ENCODE measurements at regions not wholly inside any gene's neighbourhood (a gene's known extent, or its start where the extent isn't known, plus 50 kb on each side); places are given as distances from the start of the nearest gene placed in this dataset.

DNA sequence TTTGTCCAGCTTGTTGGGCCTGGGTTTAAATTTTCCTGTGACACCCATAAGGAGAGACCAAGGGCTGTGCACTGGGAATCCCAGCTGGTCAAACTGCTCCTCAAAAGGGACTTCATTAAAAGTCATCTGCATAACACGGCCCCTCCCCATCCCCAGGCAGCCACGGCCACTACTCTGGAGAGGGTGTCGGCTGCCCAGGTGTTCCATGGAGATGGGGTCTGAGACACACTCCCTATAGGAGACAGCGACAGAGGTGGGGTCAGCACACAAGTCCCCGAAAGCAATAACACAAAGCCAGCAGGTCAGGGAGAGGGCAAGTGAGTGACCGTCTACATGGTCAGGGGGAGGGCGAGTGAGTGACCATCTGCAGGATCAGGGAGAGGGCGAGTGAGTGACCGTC, 75.6 kb upstream of the BCL11B start:
- no peak overlapping the region for H3K27ac ChIP-seq (ENCODE audit: low read depth, low read length)
- H3K27me3 ChIP-seq (ENCODE audit: control insufficient read depth in 3 of 3, insufficient read depth in 3 of 3, low read length in 3 of 3): peaks cover 4 to 12% (median 7%) of the 10 kb centered on the region in 3 donors
- no peaks in the 10 kb centered on the region for H3K9me3 ChIP-seq (ENCODE audit: control insufficient read depth in 3 of 3, low read length in 3 of 3)
- peaks cover 0 to 2% (median 0%) of the 10 kb centered on the region in 3 donors for H3K4me1 ChIP-seq (ENCODE audit: control insufficient read depth in 3 of 3, insufficient read depth in 3 of 3, low read length in 3 of 3)
- H3K4me3 ChIP-seq (ENCODE audit: low read length in 3 of 3): no peak overlapping the region
- H3K9ac ChIP-seq (ENCODE audit: low read depth in 1 of 3, low read length in 3 of 3): no peak overlapping the region
- H3K36me3 ChIP-seq (ENCODE audit: control insufficient read depth in 3 of 3, insufficient read depth in 3 of 3, low read length in 3 of 3): no peaks in the 10 kb centered on the region

DNA sequence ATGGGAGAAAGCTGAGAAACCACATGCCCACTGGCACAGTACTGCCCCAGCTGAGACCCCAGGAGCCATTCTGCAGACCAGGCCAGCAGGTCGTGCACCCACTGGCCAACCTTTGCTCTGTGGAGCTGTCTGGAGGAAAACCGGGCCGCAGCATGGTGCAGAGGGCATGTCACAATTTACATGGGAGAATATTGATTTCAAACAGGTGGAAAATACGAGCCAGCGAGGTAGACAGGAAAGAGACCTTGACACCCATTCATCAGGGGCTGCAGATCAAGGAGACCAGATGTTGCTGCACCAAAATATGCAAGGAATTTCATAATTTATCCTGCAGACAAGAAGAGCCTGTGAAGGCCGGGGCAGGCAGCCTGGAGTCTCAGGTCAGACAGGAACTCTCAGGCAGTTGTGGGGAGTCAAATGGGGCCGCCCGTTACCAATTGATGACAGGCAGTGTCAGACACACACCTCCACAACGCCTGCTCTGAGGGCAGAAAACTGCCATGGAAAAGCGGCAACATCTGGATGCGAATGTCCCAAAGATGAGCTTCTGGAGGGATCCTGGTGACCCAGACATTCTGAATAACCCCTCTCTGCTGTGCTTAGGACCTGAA, 74.6 kb upstream of the BCL11B start:
- no peak overlapping the region for H3K4me3 ChIP-seq (ENCODE audit: low read length in 3 of 3)
- no peak overlapping the region for H3K9ac ChIP-seq (ENCODE audit: low read depth in 1 of 3, low read length in 3 of 3)
- no peaks in the 10 kb centered on the region for H3K36me3 ChIP-seq (ENCODE audit: control insufficient read depth in 3 of 3, insufficient read depth in 3 of 3, low read length in 3 of 3)
- no peaks in the 10 kb centered on the region for H3K9me3 ChIP-seq (ENCODE audit: control insufficient read depth in 3 of 3, low read length in 3 of 3)
- H3K4me1 ChIP-seq (ENCODE audit: control insufficient read depth in 3 of 3, insufficient read depth in 3 of 3, low read length in 3 of 3): no peaks in the 10 kb centered on the region
- peaks cover 4 to 8% (median 7%) of the 10 kb centered on the region in 3 donors for H3K27me3 ChIP-seq (ENCODE audit: control insufficient read depth in 3 of 3, insufficient read depth in 3 of 3, low read length in 3 of 3)
- no peak overlapping the region for H3K27ac ChIP-seq (ENCODE audit: low read depth, low read length)

DNA sequence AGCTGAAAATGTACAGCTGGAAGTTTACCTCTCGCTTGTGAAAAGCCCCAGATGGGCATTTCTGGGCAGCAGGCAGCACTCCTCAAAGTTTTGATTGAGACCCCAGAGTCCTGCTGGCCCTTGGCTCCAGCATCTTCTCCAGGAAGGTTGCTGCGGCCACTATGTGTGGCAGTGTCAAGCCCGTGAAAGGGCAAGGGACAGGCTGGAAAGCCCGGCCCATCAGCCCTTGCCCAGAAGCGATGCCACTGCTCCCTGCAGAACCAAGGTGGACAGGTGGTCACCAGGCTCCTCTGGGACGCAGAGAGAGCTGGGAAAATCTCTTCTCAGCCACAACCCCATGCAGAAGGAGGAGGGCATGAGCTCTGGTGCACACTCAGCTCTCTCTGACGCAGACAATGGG, 73.5 kb upstream of the BCL11B start:
- Histone ChIP-seq H3K4me3 (ENCODE audit: low read length in 3 of 3) (no peak overlapping the region), H3K9ac (ENCODE audit: low read depth in 1 of 3, low read length in 3 of 3) (no peak overlapping the region), H3K4me1 (ENCODE audit: control insufficient read depth in 3 of 3, insufficient read depth in 3 of 3, low read length in 3 of 3) (no peaks in the 10 kb centered on the region), H3K36me3 (ENCODE audit: control insufficient read depth in 3 of 3, insufficient read depth in 3 of 3, low read length in 3 of 3) (no peaks in the 10 kb centered on the region), H3K27me3 (ENCODE audit: control insufficient read depth in 3 of 3, insufficient read depth in 3 of 3, low read length in 3 of 3) (peaks cover 4 to 12% (median 7%) of the 10 kb centered on the region in 3 donors), H3K27ac (ENCODE audit: low read depth, low read length) (no peak overlapping the region), H3K9me3 (ENCODE audit: control insufficient read depth in 3 of 3, low read length in 3 of 3) (no peaks in the 10 kb centered on the region)

DNA sequence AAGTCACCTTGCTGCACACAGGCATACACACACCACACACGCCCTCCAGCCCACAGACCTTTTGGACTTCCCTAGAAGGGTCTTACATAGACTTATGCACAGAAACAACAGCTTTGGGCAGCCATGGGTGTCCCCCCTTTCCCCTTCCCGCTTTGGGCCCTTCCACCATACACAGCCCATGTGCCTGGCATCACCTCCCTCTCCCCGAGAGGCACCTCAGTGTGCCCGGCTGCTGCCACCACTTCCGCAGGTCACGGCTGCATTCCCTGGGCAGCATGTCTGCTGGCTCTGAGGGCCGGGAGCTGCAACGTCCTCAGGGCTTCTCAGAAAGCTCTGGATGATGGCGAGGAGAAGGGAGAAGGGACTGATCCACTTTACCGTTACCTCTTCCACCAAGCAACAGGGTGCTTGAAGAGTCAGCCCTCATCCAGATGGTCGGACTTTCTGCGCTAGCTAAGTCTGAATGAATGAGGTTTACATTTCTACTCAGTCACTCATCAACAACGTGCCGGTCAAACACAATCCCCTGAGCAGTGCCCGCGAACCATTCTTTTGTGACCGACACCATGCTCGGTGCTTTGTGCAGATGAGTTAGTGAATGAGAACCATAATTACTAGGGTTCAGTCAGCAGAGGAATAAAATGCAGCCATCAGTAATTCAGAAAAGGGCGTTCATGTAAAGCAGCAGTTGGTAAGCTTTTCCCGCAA, 72.2 kb upstream of the BCL11B start:
- no peak overlapping the region for H3K4me3 ChIP-seq (ENCODE audit: low read length in 3 of 3)
- H3K36me3 ChIP-seq (ENCODE audit: control insufficient read depth in 3 of 3, insufficient read depth in 3 of 3, low read length in 3 of 3): no peaks in the 10 kb centered on the region
- no peaks in the 10 kb centered on the region for H3K9me3 ChIP-seq (ENCODE audit: control insufficient read depth in 3 of 3, low read length in 3 of 3)
- H3K9ac ChIP-seq (ENCODE audit: low read depth in 1 of 3, low read length in 3 of 3): no peak overlapping the region
- H3K27me3 ChIP-seq (ENCODE audit: control insufficient read depth in 3 of 3, insufficient read depth in 3 of 3, low read length in 3 of 3): peaks cover 4 to 10% (median 7%) of the 10 kb centered on the region in 3 donors
- no peak overlapping the region for H3K27ac ChIP-seq (ENCODE audit: low read depth, low read length)
- H3K4me1 ChIP-seq (ENCODE audit: control insufficient read depth in 3 of 3, insufficient read depth in 3 of 3, low read length in 3 of 3): no peaks in the 10 kb centered on the region

DNA sequence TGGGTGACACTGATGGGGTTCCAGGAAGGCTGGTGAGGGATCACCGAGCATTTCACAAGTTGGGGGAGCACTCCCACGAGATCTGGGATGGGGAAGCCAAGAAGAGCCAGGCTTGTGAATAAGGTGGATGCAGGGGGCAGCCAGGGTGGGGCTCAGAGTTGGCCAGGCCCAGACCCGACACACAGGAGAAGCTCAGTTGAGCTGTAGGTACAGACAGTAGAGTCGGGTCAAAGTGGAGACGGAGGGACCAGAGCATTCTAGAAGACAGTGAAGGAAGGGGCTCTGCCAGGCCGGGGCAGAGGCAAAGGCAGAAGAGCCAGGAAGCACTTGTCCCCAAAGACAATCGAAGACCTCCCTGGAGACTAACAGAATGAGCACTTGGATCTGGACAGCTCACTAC, 70.9 kb upstream of the BCL11B start:
- no peak overlapping the region for H3K27ac ChIP-seq (ENCODE audit: low read depth, low read length)
- no peak overlapping the region for H3K4me3 ChIP-seq (ENCODE audit: low read length in 3 of 3)
- no peaks in the 10 kb centered on the region for H3K4me1 ChIP-seq (ENCODE audit: control insufficient read depth in 3 of 3, insufficient read depth in 3 of 3, low read length in 3 of 3)
- no peak overlapping the region for H3K9ac ChIP-seq (ENCODE audit: low read depth in 1 of 3, low read length in 3 of 3)
- no peaks in the 10 kb centered on the region for H3K36me3 ChIP-seq (ENCODE audit: control insufficient read depth in 3 of 3, insufficient read depth in 3 of 3, low read length in 3 of 3)
- H3K27me3 ChIP-seq (ENCODE audit: control insufficient read depth in 3 of 3, insufficient read depth in 3 of 3, low read length in 3 of 3): peaks cover 4 to 10% (median 7%) of the 10 kb centered on the region in 3 donors
- no peaks in the 10 kb centered on the region for H3K9me3 ChIP-seq (ENCODE audit: control insufficient read depth in 3 of 3, low read length in 3 of 3)

DNA sequence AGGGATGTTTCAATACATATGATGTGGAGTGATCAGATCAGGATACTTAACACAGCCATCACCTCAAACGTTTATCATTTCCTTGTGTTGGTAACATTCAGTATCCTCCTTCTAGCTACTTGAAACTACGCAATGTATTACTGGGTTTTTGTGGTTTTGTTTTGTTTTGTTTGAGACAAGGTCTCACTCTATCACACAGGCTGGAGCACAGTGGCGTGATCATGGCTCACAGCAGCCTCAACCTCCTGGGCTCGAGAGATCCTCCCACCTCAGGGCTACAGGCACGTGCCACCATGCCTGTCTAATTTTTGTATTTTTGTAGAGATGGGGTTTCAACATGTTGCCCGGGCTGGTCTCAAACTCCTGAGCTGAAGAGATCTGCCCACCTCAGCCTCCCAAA, 70.2 kb upstream of the BCL11B start:
- peaks cover 7 to 10% (median 7%) of the 10 kb centered on the region in 3 donors for H3K27me3 ChIP-seq (ENCODE audit: control insufficient read depth in 3 of 3, insufficient read depth in 3 of 3, low read length in 3 of 3)
- no peaks in the 10 kb centered on the region for H3K36me3 ChIP-seq (ENCODE audit: control insufficient read depth in 3 of 3, insufficient read depth in 3 of 3, low read length in 3 of 3)
- H3K9me3 ChIP-seq (ENCODE audit: control insufficient read depth in 3 of 3, low read length in 3 of 3): no peaks in the 10 kb centered on the region
- no peaks in the 10 kb centered on the region for H3K4me1 ChIP-seq (ENCODE audit: control insufficient read depth in 3 of 3, insufficient read depth in 3 of 3, low read length in 3 of 3)
- H3K4me3 ChIP-seq (ENCODE audit: low read length in 3 of 3): no peak overlapping the region
- H3K27ac ChIP-seq (ENCODE audit: low read depth, low read length): no peak overlapping the region
- no peak overlapping the region for H3K9ac ChIP-seq (ENCODE audit: low read depth in 1 of 3, low read length in 3 of 3)

DNA sequence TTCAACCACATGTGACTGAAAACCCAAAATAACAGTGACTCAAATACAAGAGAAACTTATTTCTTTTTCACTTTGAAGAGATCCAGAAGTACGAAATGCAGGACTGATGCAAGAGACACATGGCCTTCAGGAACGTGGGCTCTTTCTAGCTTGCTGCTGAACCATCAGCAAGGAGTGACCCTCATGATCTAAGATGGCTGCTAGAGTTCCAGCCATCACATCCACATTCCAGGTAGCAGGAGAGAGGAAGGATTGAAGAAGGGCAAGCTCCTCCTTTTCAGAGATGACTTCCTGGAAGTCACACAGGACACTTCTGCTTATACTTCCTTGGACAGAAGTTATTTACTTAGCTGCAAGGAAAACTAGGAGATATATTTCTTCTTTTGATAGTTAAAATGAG, 67.6 kb upstream of the BCL11B start:
- H3K27me3 ChIP-seq (ENCODE audit: control insufficient read depth in 3 of 3, insufficient read depth in 3 of 3, low read length in 3 of 3): peaks cover 0 to 7% (median 7%) of the 10 kb centered on the region in 3 donors
- H3K36me3 ChIP-seq (ENCODE audit: control insufficient read depth in 3 of 3, insufficient read depth in 3 of 3, low read length in 3 of 3): no peaks in the 10 kb centered on the region
- no peak overlapping the region for H3K4me3 ChIP-seq (ENCODE audit: low read length in 3 of 3)
- no peak overlapping the region for H3K9ac ChIP-seq (ENCODE audit: low read depth in 1 of 3, low read length in 3 of 3)
- H3K9me3 ChIP-seq (ENCODE audit: control insufficient read depth in 3 of 3, low read length in 3 of 3): no peaks in the 10 kb centered on the region
- H3K4me1 ChIP-seq (ENCODE audit: control insufficient read depth in 3 of 3, insufficient read depth in 3 of 3, low read length in 3 of 3): no peaks in the 10 kb centered on the region
- no peak overlapping the region for H3K27ac ChIP-seq (ENCODE audit: low read depth, low read length)

DNA sequence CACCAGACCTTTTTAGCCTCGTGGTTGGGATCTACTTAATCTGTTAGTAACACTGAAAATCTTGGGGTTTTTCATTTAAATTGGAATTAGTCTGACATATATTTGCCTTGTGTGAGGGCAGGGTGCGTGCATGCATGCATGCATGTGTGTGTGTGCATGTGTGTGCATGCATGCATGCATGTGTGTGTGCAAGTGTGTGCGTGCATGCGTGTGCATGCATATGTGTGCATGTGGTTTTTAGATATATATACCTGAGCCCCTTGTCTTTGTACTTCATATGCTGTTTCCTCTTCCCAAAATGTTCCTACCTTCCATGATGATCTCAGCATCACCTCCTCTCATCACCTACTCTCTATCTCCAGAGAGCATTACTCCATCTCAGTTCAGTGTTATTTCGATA, 66.3 kb upstream of the BCL11B start:
- Histone ChIP-seq H3K4me3 (ENCODE audit: low read length in 3 of 3) (no peak overlapping the region), H3K27me3 (ENCODE audit: control insufficient read depth in 3 of 3, insufficient read depth in 3 of 3, low read length in 3 of 3) (peaks cover 5 to 10% (median 7%) of the 10 kb centered on the region in 3 donors), H3K4me1 (ENCODE audit: control insufficient read depth in 3 of 3, insufficient read depth in 3 of 3, low read length in 3 of 3) (no peaks in the 10 kb centered on the region), H3K9ac (ENCODE audit: low read depth in 1 of 3, low read length in 3 of 3) (no peak overlapping the region), H3K27ac (ENCODE audit: low read depth, low read length) (no peak overlapping the region), H3K36me3 (ENCODE audit: control insufficient read depth in 3 of 3, insufficient read depth in 3 of 3, low read length in 3 of 3) (no peaks in the 10 kb centered on the region), H3K9me3 (ENCODE audit: control insufficient read depth in 3 of 3, low read length in 3 of 3) (no peaks in the 10 kb centered on the region)

DNA sequence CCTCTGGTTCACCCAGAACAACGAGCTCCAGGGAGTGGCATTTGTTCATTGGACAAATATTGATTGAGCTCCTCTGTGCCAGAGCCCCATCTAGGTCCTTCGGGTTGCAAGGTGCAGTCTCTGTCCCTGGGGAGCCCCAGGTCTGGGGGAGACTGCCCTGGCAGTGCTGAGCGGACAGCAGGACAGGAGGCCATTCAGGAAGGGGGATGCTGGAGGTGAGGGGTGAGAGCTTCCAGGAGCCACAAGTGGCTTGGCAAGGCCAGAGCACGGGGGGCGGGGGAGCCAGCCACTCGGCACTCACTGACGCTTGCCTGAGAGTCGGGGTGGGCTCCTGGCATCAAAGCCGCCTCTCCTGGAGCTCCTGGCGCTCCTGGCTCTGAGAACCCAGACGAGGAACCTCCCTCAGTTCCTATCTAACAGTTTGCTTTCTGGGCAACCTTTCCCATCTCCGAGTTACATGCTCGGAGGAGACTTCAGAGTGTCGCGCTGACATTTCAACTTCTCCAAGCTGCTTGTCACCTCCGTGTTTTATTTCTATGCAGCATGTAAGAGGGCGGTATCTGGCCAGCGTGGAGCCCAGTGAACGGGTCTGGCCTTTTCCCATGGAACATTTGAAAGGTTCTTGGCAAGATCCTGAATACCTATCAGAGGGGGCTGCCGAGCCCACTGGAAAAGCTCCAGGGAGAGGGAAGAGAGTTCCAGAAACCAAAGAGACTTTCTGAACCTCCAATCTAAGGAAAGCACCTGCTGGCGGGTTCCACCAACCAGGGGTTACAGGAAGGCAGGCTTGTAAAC, 62.0 kb upstream of the BCL11B start:
- Histone ChIP-seq H3K36me3 (ENCODE audit: control insufficient read depth in 3 of 3, insufficient read depth in 3 of 3, low read length in 3 of 3) (no peaks in the 10 kb centered on the region), H3K4me1 (ENCODE audit: control insufficient read depth in 3 of 3, insufficient read depth in 3 of 3, low read length in 3 of 3) (no peaks in the 10 kb centered on the region), H3K27ac (ENCODE audit: low read depth, low read length) (no peak overlapping the region), H3K4me3 (ENCODE audit: low read length in 3 of 3) (no peak overlapping the region), H3K9ac (ENCODE audit: low read depth in 1 of 3, low read length in 3 of 3) (no peak overlapping the region), H3K27me3 (ENCODE audit: control insufficient read depth in 3 of 3, insufficient read depth in 3 of 3, low read length in 3 of 3) (peaks cover 8 to 17% (median 12%) of the 10 kb centered on the region in 3 donors), H3K9me3 (ENCODE audit: control insufficient read depth in 3 of 3, low read length in 3 of 3) (no peaks in the 10 kb centered on the region)

DNA sequence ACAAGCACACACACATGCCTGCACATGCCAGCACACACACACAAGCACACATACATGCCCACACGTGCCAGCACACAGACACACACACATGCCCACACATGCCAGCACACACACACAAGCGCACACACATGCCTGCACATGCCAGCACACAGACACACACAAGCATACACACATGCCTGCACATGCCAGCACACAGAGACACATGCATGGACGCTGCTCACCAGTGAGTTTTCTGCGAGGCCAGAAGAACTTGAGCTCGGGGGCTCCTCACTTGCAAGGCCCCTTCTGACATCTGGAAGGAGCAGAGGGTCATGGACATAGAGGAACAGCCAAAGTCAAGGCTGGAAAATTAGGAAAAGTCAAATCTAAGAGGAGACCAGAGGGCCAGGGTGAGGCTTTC, 61.2 kb upstream of the BCL11B start:
- no peaks in the 10 kb centered on the region for H3K9me3 ChIP-seq (ENCODE audit: control insufficient read depth in 3 of 3, low read length in 3 of 3)
- H3K9ac ChIP-seq (ENCODE audit: low read depth in 1 of 3, low read length in 3 of 3): no peak overlapping the region
- no peaks in the 10 kb centered on the region for H3K4me1 ChIP-seq (ENCODE audit: control insufficient read depth in 3 of 3, insufficient read depth in 3 of 3, low read length in 3 of 3)
- peaks cover 8 to 25% (median 12%) of the 10 kb centered on the region in 3 donors for H3K27me3 ChIP-seq (ENCODE audit: control insufficient read depth in 3 of 3, insufficient read depth in 3 of 3, low read length in 3 of 3)
- no peak overlapping the region for H3K27ac ChIP-seq (ENCODE audit: low read depth, low read length)
- no peaks in the 10 kb centered on the region for H3K36me3 ChIP-seq (ENCODE audit: control insufficient read depth in 3 of 3, insufficient read depth in 3 of 3, low read length in 3 of 3)
- H3K4me3 ChIP-seq (ENCODE audit: low read length in 3 of 3): no peak overlapping the region

Measured in skeletal muscle tissue (tissue), 3 donors.